HuH-7.5 (cell line): ENCODE measurements at regions not wholly inside any gene's neighbourhood (a gene's known extent, or its start where the extent isn't known, plus 50 kb on each side); places are given as distances from the start of the nearest gene placed in this dataset.
"Not testable (repeated sequence)": the region's sequence is repeated elsewhere in the genome, so short reads cannot be mapped to it uniquely, and the experiment has no call there.

Source experiments
- DNase-seq: peaks from one replicate; pipeline ENCODE4 v3.0.0; 2011; ENCODE audit warnings: low spot score

DNA sequence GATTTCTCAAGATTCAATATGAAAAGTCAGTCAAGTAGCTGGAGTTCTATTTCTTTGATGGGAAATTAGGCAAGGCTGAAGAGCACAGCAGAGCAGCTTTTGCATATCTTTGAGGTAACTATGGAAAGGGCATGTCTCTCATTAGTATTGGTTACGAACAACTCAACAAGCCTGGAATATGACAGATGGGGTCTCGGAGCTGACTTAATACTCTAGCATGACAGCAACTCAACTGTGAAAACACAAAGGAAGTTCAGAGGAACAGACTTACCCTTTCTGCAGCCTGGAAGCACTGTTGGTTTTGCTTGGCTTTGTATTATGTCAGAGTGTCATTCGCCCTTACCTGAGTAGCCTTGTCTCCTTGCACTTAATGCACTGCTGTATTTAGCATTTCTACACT is 79.9 kb upstream of the AADAT start:
- no peak for DNase-seq

DNA sequence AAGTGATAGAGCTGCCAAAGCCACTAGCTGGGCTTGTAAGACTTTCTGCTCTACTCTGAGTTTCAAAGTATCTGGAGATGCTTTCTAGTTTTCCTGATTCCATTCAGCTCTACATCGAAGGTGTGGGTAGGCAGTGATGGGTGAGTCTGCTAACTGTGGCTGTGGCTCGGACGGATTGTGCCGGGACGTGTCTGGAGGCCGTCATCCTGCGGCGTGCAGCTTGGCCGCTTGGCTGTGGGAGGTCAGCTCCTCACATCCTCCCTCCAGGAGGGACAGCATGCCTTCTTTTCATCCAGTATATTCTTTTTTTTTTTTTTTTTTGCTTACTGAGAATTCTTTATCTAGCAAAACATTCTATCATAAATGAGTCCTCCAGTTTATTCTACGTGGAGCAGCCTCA is 77.9 kb upstream of the AADAT start:
- no peak for DNase-seq

DNA sequence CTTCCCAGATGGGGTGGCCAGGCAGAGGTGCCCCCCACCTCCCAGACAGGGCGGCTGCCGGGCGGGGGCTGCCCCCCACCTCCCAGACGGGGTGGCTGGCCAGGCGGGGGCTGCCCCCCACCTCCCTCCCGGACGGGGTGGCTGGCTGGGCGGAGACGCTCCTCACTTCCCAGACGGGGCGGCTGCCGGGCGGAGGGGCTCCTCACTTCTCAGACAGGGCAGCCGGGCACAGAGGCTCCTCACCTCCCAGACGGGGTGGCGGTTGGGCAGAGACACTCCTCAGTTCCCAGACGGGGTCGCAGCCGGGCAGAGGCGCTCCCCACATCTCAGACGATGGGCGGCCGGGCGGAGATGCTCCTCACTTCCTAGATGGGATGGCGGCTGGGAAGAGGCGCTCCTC is 76.4 kb upstream of the AADAT start:
- not testable (repeated sequence) for DNase-seq

DNA sequence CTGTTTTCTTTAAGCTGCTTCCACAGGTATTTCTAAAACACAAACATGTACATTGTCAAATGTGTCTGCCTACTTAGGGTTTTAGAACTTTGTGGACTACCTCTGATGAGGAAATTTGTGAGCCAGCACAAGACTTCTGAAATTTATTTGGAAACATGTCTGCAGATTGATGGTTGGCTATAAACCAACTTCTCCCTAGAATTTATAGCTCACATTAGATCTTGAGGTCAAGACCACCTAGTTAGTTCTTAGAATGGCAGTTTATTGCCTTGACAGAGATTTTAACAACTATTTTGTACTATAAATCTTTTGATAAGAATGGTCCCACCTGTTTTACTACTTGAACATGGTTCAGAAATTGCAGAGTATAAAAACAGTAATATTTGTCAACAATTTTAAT is 72.7 kb upstream of the AADAT start:
- no peak for DNase-seq

DNA sequence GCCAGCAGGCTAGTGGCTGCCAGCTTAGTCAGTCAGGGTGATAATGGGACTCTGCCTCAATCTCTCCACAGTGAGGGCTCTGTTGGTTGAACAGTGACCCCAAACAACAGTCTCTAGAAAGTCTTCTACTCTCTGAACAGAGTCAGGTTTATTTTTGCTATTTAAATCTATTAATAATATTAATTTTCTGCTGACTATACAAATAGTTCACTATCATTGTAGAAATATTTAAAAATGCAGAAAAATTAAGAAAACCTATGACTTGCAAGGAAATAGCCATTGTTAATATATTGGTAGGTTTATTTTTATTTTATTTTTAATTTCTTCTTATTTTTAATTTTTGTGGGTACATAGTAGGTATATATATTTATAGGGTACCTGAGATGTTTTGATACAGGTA is 67.9 kb upstream of the AADAT start:
- no peak for DNase-seq

DNA sequence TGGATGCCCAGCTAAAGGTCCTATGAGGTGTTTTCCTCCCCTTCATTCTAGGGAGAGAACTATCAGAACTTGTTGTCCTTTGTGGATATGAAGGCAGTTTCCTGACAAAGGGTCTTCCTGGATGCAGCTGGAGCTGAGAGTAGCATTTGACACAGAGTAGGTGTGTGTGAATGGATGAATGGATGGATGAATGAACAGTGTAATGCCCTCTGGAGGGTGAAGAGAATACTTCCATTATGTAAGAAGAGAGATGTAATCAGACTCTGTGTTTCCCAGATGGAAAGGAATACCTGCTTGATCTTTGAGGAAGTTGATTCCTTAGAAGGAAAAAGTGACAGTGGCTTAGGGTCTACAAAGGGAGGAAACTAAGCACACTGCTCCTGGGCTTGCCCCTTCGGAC is 55.4 kb upstream of the AADAT start:
- no peak for DNase-seq

DNA sequence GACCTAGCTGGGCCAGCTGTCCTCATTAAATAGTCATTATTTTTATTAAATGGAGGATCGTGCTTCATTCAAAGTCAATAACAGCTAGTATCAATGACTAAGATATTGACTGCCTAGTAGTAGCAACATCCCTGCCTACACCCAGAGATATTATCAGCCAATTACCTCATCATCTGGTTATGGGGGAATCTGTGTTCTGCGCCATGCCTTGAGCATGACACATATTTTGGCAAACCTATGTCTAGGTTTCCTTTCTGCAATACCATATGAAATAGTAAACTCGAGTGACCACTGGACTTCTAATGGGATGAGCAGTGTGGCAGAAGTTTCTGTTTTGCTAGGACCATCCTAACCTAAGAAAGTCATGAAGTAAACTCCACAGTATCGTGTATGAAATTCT is 50.0 kb upstream of the AADAT start:
- DNase-seq: no peak
